Common myeloid progenitor, CD34-positive (primary cell): ENCODE measurements at regions not wholly inside any gene's neighbourhood (a gene's known extent, or its start where the extent isn't known, plus 50 kb on each side); places are given as distances from the start of the nearest gene placed in this dataset.

ENCODE experiments used
- CTCF ChIA-PET: fragments of 350-600 bp; sonication (Branson Sonifier 250); formaldehyde crosslinking; loops from one replicate; lab custom pipeline; 2021; ENCODE audit warnings: antibody characterized with exemption; lab: Charles Lee
- POLR2A ChIA-PET: fragments of 350-600 bp; sonication (Branson Sonifier 250); formaldehyde crosslinking; loops from one replicate; lab custom pipeline; 2021; ENCODE audit warnings: antibody characterized with exemption; lab: Charles Lee
- DNase-seq, 3 donors: peaks; one replicate each; pipeline versions ENCODE4 v3.0.0 to v3.0.0-alpha.2; 2013
- H3K27ac ChIP-seq, 2 experiments: 1 replicate in 1 of 2; 2 replicates in 1 of 2; pipeline ENCODE4 v1.7.0; 2013; ENCODE audit warnings: inconsistent platforms in 2 of 2, low read length in 2 of 2, mild to moderate bottlenecking in 2 of 2, low read depth in 1 of 2, moderate library complexity in 1 of 2; ENCODE audit not compliant: severe bottlenecking in 2 of 2, insufficient read depth in 1 of 2, poor library complexity in 1 of 2
- H3K27me3 ChIP-seq, 5 experiments: replicated peaks in 2 of 5; 1 replicate in 3 of 5; 2 replicates in 2 of 5; pipeline versions ENCODE4 v1.6.1 to v1.7.0; 2013; ENCODE audit warnings: low read length in 4 of 5, mild to moderate bottlenecking in 2 of 5, moderate library complexity in 2 of 5, inconsistent platforms in 1 of 5; ENCODE audit not compliant: insufficient read depth in 5 of 5, control insufficient read depth in 4 of 5
- H3K36me3 ChIP-seq, 4 experiments: 1 replicate in 2 of 4; 2 replicates in 2 of 4; pipeline versions ENCODE4 v1.6.1 to v1.7.0; 2013; ENCODE audit warnings: low read length in 3 of 4, control low read depth in 1 of 4, mild to moderate bottlenecking in 1 of 4; ENCODE audit not compliant: control insufficient read depth in 4 of 4, insufficient read depth in 4 of 4
- H3K4me1 ChIP-seq, 4 experiments: 1 replicate in 3 of 4; 2 replicates in 1 of 4; pipeline versions ENCODE4 v1.6.1 to v1.7.1; 2013; ENCODE audit warnings: low read length in 3 of 4, mild to moderate bottlenecking in 3 of 4, control low read depth in 1 of 4, inconsistent platforms in 1 of 4, moderate library complexity in 1 of 4; ENCODE audit not compliant: control insufficient read depth in 4 of 4, insufficient read depth in 4 of 4; ENCODE audit errors: control extremely low read depth in 1 of 4
- H3K4me3 ChIP-seq, 7 experiments: 1 replicate in 4 of 7; 2 replicates in 3 of 7; pipeline versions ENCODE4 v1.5.1 to v1.7.0; 2013; ENCODE audit warnings: mild to moderate bottlenecking in 7 of 7, low read length in 6 of 7, moderate library complexity in 6 of 7, inconsistent platforms in 2 of 7, low read depth in 2 of 7, control low read depth in 1 of 7; ENCODE audit not compliant: insufficient read depth in 4 of 7, control insufficient read depth in 1 of 7; ENCODE audit errors: extremely low read depth in 1 of 7
- H3K9me3 ChIP-seq, 5 experiments: 1 replicate in 4 of 5; 2 replicates in 1 of 5; pipeline versions ENCODE4 v1.6.1 to v1.7.1; 2013; ENCODE audit warnings: low read length in 4 of 5, mild to moderate bottlenecking in 2 of 5, inconsistent platforms in 1 of 5, low read depth in 1 of 5, moderate library complexity in 1 of 5; ENCODE audit not compliant: control insufficient read depth in 4 of 5, insufficient read depth in 2 of 5; ENCODE audit errors: control extremely low read depth in 1 of 5
- WGBS: methylation state at CpG from one replicate; pipeline ENCODE4 v1.1.5; 2013; ENCODE audit not compliant: insufficient coverage; 5-methylcytosine and 5-hydroxymethylcytosine counted together

GRCh38 chr12:77578466-77579220, 252.1 kb upstream of the NAV3 start:
- no peaks in the 10 kb centered on the region for H3K36me3 ChIP-seq
- no peaks in the 10 kb centered on the region for H3K9me3 ChIP-seq
- ChIA-PET POLR2A (no interaction called here), CTCF (no interaction called here)
- no peak overlapping the region for H3K4me3 ChIP-seq
- DNase-seq = no peak
- WGBS = 100% methylated on average over 1 of the region's 4 CpGs
- no peaks in the 10 kb centered on the region for H3K27me3 ChIP-seq
- no peak overlapping the region for H3K27ac ChIP-seq
- no peaks in the 10 kb centered on the region for H3K4me1 ChIP-seq

DNA sequence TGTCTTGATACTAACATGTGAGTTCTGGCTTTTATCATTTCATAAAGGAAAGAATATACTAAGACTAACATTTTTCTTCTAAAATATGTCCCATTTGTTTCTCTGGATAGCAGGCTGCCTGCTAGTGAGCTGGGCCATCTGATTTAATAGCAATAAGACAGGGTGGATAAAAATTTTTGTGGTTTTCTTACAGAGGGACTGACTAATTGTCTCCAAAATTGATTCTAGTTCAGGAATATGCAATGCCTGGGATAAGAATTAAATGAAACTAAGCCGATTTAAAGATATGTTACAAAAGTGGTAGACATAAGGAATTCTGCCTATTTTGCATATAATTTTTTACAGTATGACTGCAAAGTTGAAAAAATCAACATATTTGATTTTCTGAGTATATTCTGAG, 252.9 kb upstream of the NAV3 start:
- DNase-seq = no peak
- Histone ChIP-seq H3K27ac (no peak overlapping the region), H3K9me3 (no peaks in the 10 kb centered on the region), H3K4me1 (no peaks in the 10 kb centered on the region), H3K36me3 (no peaks in the 10 kb centered on the region), H3K4me3 (no peak overlapping the region), H3K27me3 (no peaks in the 10 kb centered on the region)
- WGBS = no CpG with 5 or more reads among the region's 1 CpG
- CTCF ChIA-PET = no interaction called here
- POLR2A ChIA-PET = no interaction called here

DNA sequence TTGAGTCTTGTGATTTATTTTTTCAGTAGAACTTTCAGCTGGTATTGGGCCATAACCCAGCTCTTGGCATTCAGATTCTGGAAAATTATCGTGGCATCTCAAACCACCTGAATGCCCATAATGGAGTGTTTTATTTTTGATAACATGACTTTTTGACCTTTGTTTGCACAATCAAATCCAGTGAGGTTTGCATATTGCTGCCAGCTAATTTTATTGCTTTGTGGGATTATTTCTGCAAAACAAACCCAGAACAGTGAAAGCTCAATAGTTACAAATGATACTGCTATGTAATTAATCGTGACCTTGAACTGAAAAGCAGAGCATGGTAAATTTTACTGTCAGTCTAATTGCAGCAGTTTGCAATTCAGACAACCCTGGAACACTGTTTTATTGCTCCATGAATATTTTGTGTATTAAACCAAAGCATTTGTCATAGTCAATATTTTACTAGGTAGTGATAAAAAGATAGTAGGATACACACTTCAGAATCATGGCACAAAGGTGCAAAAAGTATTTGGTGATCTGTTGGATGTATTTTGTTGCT, 255.2 kb upstream of the NAV3 start:
- POLR2A ChIA-PET = no interaction called here
- Histone ChIP-seq H3K4me1 (no peaks in the 10 kb centered on the region), H3K27me3 (no peaks in the 10 kb centered on the region), H3K27ac (no peak overlapping the region), H3K9me3 (no peaks in the 10 kb centered on the region), H3K36me3 (no peaks in the 10 kb centered on the region), H3K4me3 (no peak overlapping the region)
- no peak for DNase-seq
- CTCF ChIA-PET = no interaction called here
- 100% methylated on average over 1 of the region's 2 CpGs for WGBS

DNA sequence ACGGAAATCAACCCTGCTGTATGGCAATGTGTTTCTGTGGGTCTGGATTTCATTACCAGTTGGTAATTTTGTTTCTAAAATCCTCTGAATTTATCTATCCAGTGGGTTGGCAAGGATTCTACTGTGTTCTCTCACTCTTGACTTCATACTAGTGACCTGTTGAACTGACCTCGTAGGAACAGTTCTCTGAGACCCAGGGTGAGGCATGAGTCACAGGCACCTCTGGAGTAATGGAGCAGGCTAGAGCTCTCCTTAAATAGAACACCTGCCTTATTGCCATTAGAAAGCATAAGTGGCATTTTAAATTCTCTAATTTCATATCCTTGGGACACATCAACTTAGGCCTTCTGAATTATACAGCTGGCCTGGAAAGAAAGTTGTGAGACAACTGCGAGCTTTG, 258.3 kb upstream of the NAV3 start:
- CTCF ChIA-PET = no interaction called here
- DNase-seq = no peak

DNA sequence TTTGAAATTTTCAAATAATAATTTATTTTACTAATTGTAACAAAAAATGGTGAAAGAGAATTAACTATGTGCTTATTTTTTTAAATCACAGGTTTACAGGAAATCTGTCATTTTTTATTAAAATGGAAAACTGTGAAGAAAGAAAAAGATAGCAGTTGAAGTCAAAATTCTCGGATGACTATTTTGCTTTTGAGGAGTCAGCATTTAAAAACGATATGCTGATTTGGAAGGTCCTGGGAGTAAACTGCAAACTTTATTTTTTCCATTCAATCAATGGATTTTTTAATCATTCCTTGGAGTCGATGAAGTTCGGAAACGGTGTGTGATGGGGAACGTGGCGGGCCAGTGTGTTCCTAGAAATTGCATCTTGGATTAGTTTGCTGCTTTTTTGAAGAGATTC, 258.9 kb upstream of the NAV3 start:
- no peaks in the 10 kb centered on the region for H3K36me3 ChIP-seq
- no peak for DNase-seq
- no peak overlapping the region for H3K27ac ChIP-seq
- no peaks in the 10 kb centered on the region for H3K27me3 ChIP-seq
- ChIA-PET POLR2A (no interaction called here), CTCF (no interaction called here)
- H3K4me3 ChIP-seq = no peak overlapping the region
- 100% methylated on average over 3 of the region's 7 CpGs for WGBS
- no peaks in the 10 kb centered on the region for H3K4me1 ChIP-seq
- H3K9me3 ChIP-seq = no peaks in the 10 kb centered on the region

More for the DNA sequence above, 258.3 kb upstream of the NAV3 start:
- no CpG with 5 or more reads among the region's 3 CpGs for WGBS
- POLR2A ChIA-PET = no interaction called here
- Histone ChIP-seq H3K4me1 (no peaks in the 10 kb centered on the region), H3K27ac (no peak overlapping the region), H3K36me3 (no peaks in the 10 kb centered on the region), H3K4me3 (no peak overlapping the region), H3K9me3 (no peaks in the 10 kb centered on the region), H3K27me3 (no peaks in the 10 kb centered on the region)

GRCh38 chr12:77571127-77571526, 259.6 kb upstream of the NAV3 start:
- H3K27me3 ChIP-seq = no peaks in the 10 kb centered on the region
- no peak overlapping the region for H3K4me3 ChIP-seq
- no peaks in the 10 kb centered on the region for H3K36me3 ChIP-seq
- H3K27ac ChIP-seq = no peak overlapping the region
- no peaks in the 10 kb centered on the region for H3K4me1 ChIP-seq
- no peaks in the 10 kb centered on the region for H3K9me3 ChIP-seq
- ChIA-PET POLR2A (no interaction called here), CTCF (no interaction called here)
- DNase-seq = no peak
- WGBS = no CpG with 5 or more reads among the region's 4 CpGs

DNA sequence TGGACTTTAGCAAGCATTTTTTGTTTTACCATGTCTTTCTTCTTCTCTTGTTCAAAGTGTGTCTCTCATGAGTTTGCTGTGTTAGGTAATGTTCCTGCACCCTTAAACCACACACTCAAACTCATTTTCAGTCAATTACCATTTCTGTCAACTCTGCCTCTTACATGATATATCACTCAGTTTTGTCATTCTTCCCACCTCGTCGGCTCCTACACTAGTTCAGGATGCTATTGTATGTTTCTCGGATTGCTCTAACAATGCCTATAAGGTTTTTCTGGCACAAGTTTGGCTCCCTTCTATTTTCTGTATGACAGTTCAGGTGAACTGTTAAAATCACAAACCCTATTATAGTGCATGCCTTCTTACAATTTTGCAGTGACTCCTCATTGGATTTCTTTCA, 260.8 kb upstream of the NAV3 start:
- CTCF ChIA-PET = interaction anchor here (0.7 kb wide), 1 partner anchor 16 kb away, joined by 3 read pairs; no protein-coding TSS in a partner anchor
- whole genome bisulfite sequencing = 75% methylated on average over 3 of the region's 3 CpGs
- Histone ChIP-seq H3K9me3 (no peaks in the 10 kb centered on the region), H3K4me3 (no peak overlapping the region), H3K27me3 (no peaks in the 10 kb centered on the region), H3K36me3 (no peaks in the 10 kb centered on the region), H3K4me1 (no peaks in the 10 kb centered on the region), H3K27ac (no peak overlapping the region)
- POLR2A ChIA-PET = no interaction called here
- no peak for DNase-seq
